Globus pallidus (tissue), 1 donor: ENCODE measurements at regions not wholly inside any gene's neighbourhood (a gene's known extent, or its start where the extent isn't known, plus 50 kb on each side); places are given as distances from the start of the nearest gene placed in this dataset.

ENCODE experiments used
- DNase-seq: peaks from one replicate; pipeline ENCODE4 v3.0.0-alpha.2; 2015; ENCODE audit warnings: low spot score

- no peak for DNase-seq
These were observed 390.3 kb upstream of the AGTR1 start for GRCh38 chr3:148307443-148307843.

- no peak for DNase-seq
These were observed 388.2 kb upstream of the AGTR1 start for GRCh38 chr3:148309390-148310035.

- DNase-seq, result no peak
These were observed 381.9 kb upstream of the AGTR1 start for GRCh38 chr3:148315756-148316155.

GRCh38 chr3:148318240-148318639 lies 379.5 kb upstream of the AGTR1 start:
- DNase-seq, result no peak

- no peak for DNase-seq
These were observed 378.4 kb upstream of the AGTR1 start for GRCh38 chr3:148319161-148319915.

GRCh38 chr3:148319960-148320359 lies 377.7 kb upstream of the AGTR1 start:
- DNase-seq, result no peak

- DNase-seq, result peak; percentile 19
These were observed 368.0 kb upstream of the AGTR1 start for GRCh38 chr3:148329481-148330235.

- peak; percentile 25 for DNase-seq
These were observed 367.2 kb upstream of the AGTR1 start for GRCh38 chr3:148330542-148330941.

GRCh38 chr3:148331081-148331846 lies 366.4 kb upstream of the AGTR1 start:
- no peak for DNase-seq

- no peak for DNase-seq
These were observed 365.2 kb upstream of the AGTR1 start for GRCh38 chr3:148332509-148332908.

- no peak for DNase-seq
These were observed 364.6 kb upstream of the AGTR1 start for GRCh38 chr3:148333091-148333490.

- no peak for DNase-seq
These were observed 362.1 kb upstream of the AGTR1 start for GRCh38 chr3:148335612-148336011.

- DNase-seq, result no peak
These were observed 354.3 kb upstream of the AGTR1 start for GRCh38 chr3:148343416-148343815.

GRCh38 chr3:148344521-148344920 lies 353.2 kb upstream of the AGTR1 start:
- no peak for DNase-seq

GRCh38 chr3:148360051-148360450 lies 337.7 kb upstream of the AGTR1 start:
- DNase-seq, result no peak

GRCh38 chr3:148366743-148367410 lies 330.8 kb upstream of the AGTR1 start:
- peak; percentile 73 for DNase-seq

- no peak for DNase-seq
These were observed 329.9 kb upstream of the AGTR1 start for GRCh38 chr3:148367756-148368155.

- DNase-seq, result no peak
These were observed 328.3 kb upstream of the AGTR1 start for GRCh38 chr3:148369381-148369780.

GRCh38 chr3:148372206-148372875 lies 325.4 kb upstream of the AGTR1 start:
- no peak for DNase-seq

GRCh38 chr3:148373961-148374360 lies 323.7 kb upstream of the AGTR1 start:
- no peak for DNase-seq

- DNase-seq, result peak; percentile 7
These were observed 317.8 kb upstream of the AGTR1 start for GRCh38 chr3:148379763-148380382.
